ENCODE measurements at regions not wholly inside any gene's neighbourhood (a gene's known extent, or its start where the extent isn't known, plus 50 kb on each side); places are given as distances from the start of the nearest gene placed in this dataset.

DNA sequence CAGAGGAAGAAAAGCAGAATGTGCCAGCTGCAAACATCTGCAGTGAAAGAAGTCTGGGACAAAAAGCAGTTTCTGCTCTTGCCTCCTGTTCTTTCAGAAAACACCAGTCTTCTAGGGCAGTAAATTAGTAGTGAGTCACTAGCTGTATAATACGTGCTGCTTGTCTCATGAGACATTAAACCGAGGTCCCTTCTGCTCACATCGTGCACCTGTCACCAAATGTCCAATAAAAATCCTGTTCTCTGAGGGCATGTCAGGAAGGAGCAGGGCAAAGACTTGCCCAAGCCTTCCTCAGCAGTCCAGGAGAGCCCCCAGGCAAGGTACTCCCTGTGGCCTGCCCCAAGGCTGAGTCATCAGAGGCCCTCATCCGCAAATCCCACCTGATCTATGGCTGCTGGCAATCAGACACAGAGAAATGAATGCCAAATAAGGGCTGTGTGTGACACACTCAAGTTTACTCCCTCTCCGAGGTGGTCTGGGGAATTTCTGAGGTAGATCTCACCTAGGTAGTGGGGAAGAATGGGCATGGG is 255.3 kb upstream of the SMARCA2 start:
- no peak for TF ChIP-seq POLR2AphosphoS5 (IDR thresholded peaks at IDR 0.05; ENCODE audit: borderline replicate concordance, low read depth, low read length)
- TF ChIP-seq EZH2 (IDR thresholded peaks at IDR 0.05): no peak
